H1 (cell line): ENCODE measurements at regions not wholly inside any gene's neighbourhood (a gene's known extent, or its start where the extent isn't known, plus 50 kb on each side); places are given as distances from the start of the nearest gene placed in this dataset.

ENCODE experiments used
- SUZ12 ChIP-seq: fragments of 200-600 bp; sonication (generic); IDR thresholded peaks from 2 replicates; pipeline ENCODE4 v1.6.1; 2012; ENCODE audit warnings: mild to moderate bottlenecking, inconsistent platforms, low read length, moderate library complexity, mixed read lengths
- TF ChIP-seq, protein P1 (sequence below): IDR thresholded peaks from 2 replicates; pipeline ENCODE4 v1.6.1; 2011; ENCODE audit warnings: low read length, improper control_type of control experiment

DNA sequence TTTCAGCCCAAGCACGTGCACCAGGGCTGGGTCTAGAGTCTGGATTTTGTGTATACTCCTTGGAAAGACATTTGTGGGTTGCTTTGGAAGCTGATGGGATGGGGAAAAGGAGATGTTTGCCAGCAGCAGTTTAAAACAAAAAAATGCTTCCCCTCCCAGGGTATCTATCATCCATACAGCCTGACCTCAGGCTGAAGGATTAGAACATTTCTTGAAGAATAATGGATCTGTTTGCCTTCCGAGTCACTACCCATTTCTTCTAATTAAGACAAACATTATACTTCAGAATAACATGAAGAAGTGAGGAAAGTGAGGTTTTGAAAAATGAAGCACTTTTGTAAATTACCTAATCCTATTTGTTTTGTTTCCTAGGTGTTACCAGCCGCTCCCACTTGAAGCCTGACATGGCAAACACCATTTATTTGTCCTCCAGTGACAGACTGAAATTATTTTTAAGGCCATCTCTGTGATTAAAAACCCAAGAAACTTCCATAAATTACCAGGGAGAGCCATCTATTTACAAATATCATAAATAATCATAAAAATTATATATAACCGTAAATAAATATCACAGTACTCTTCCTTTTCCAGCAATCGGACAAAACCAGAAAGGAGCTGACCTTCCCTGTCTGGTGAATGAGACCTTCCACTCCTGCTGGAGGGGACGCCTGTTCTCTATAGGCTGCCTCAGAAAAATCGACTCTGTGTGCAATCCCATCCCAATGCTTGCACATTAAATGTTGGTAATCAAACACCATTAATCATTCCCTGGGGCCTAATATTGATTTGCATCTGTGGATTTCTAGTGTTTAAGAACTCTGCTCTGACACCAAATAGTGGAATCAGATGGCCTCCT, 106.8 kb downstream of the C1D start (continued):
- TF ChIP-seq, protein P1, sequence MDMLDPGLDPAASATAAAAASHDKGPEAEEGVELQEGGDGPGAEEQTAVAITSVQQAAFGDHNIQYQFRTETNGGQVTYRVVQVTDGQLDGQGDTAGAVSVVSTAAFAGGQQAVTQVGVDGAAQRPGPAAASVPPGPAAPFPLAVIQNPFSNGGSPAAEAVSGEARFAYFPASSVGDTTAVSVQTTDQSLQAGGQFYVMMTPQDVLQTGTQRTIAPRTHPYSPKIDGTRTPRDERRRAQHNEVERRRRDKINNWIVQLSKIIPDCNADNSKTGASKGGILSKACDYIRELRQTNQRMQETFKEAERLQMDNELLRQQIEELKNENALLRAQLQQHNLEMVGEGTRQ, result no peak
- no peak for TF ChIP-seq SUZ12
